GM21447 (cell line): ENCODE measurements at regions not wholly inside any gene's neighbourhood (a gene's known extent, or its start where the extent isn't known, plus 50 kb on each side); places are given as distances from the start of the nearest gene placed in this dataset.
"Not testable (repeated sequence)": the region's sequence is repeated elsewhere in the genome, so short reads cannot be mapped to it uniquely, and the experiment has no call there.

Experiments used
- ATAC-seq: cut with Tn5 transposase; IDR thresholded peaks from one replicate; pipeline ENCODE4 v1.9.1; 2021; ENCODE audit not compliant: unreplicated experiment

GRCh38 chr15:62363913-62364312 is 198.8 kb upstream of the C2CD4B start:
- no peak for ATAC-seq

GRCh38 chr15:62365795-62366442 is 200.8 kb upstream of the C2CD4B start:
- no peak for ATAC-seq

- ATAC-seq, result no peak
These were observed 204.4 kb upstream of the C2CD4B start for GRCh38 chr15:62369454-62369853.

GRCh38 chr15:62371683-62372082 is 206.6 kb upstream of the C2CD4B start:
- ATAC-seq, result not testable (repeated sequence)

GRCh38 chr15:62377736-62378480 is 212.8 kb upstream of the C2CD4B start:
- no peak for ATAC-seq

GRCh38 chr15:62378772-62379498 is 213.8 kb upstream of the C2CD4B start:
- ATAC-seq, result no peak

- no peak for ATAC-seq
These were observed 214.9 kb upstream of the C2CD4B start for GRCh38 chr15:62380011-62380410.

GRCh38 chr15:62382046-62382445 is 217.0 kb upstream of the C2CD4B start:
- ATAC-seq, result no peak

- peak; percentile 85 for ATAC-seq
These were observed 225.1 kb upstream of the C2CD4B start, which contains the start of gene TLN2 for GRCh38 chr15:62389885-62390790. TLN2 (plus strand) TSS chr15:62390550.

- peak; percentile 23 for ATAC-seq
These were observed 225.9 kb upstream of the C2CD4B start for GRCh38 chr15:62390791-62391640.

GRCh38 chr15:62391641-62392262 is 226.7 kb upstream of the C2CD4B start:
- no peak for ATAC-seq

GRCh38 chr15:62392376-62392775 is 227.3 kb upstream of the C2CD4B start:
- ATAC-seq, result no peak

- no peak for ATAC-seq
These were observed 228.1 kb upstream of the C2CD4B start for GRCh38 chr15:62393196-62393595.

- no peak for ATAC-seq
These were observed 229.0 kb upstream of the C2CD4B start for GRCh38 chr15:62394079-62394478.

GRCh38 chr15:62400778-62401177 is 235.7 kb upstream of the C2CD4B start:
- no peak for ATAC-seq

GRCh38 chr15:62402687-62403086 is 237.6 kb upstream of the C2CD4B start:
- no peak for ATAC-seq

GRCh38 chr15:62403164-62403809 is 238.2 kb upstream of the C2CD4B start:
- ATAC-seq, result no peak

- ATAC-seq, result no peak
These were observed 239.3 kb upstream of the C2CD4B start for GRCh38 chr15:62404194-62404985.
